Endodermal cell (in vitro differentiated cells): ENCODE measurements at regions not wholly inside any gene's neighbourhood (a gene's known extent, or its start where the extent isn't known, plus 50 kb on each side); places are given as distances from the start of the nearest gene placed in this dataset.

Experiments
- DNase-seq: peaks from one replicate; pipeline ENCODE4 v3.0.0-alpha.2; 2017
- H3K27ac ChIP-seq: 2 replicates; pipeline ENCODE4 v1.5.1; 2013; ENCODE audit warnings: mild to moderate bottlenecking, low read depth, low read length, moderate library complexity
- H3K27me3 ChIP-seq: 2 replicates; pipeline ENCODE4 v1.6.1; 2013; ENCODE audit warnings: mild to moderate bottlenecking, low read length, moderate library complexity; ENCODE audit not compliant: insufficient read depth, control insufficient read depth, poor library complexity, severe bottlenecking
- H3K36me3 ChIP-seq: 2 replicates; pipeline ENCODE4 v1.7.0; 2013; ENCODE audit warnings: mild to moderate bottlenecking, low read length, moderate library complexity; ENCODE audit not compliant: control insufficient read depth, insufficient read depth
- H3K4me1 ChIP-seq: one replicate; pipeline ENCODE4 v1.7.0; 2013; ENCODE audit warnings: low read length; ENCODE audit not compliant: control insufficient read depth, insufficient read depth
- H3K4me3 ChIP-seq: 2 replicates; pipeline ENCODE4 v1.5.1; 2013; ENCODE audit warnings: mild to moderate bottlenecking, low read length, moderate library complexity
- H3K9ac ChIP-seq: 2 replicates; pipeline ENCODE4 v1.6.1; 2013; ENCODE audit warnings: mild to moderate bottlenecking, low read length, moderate library complexity; ENCODE audit not compliant: poor library complexity, severe bottlenecking; ENCODE audit errors: extremely low read depth
- H3K9me3 ChIP-seq: 2 replicates; pipeline ENCODE4 v1.6.1; 2013; ENCODE audit warnings: mild to moderate bottlenecking, low read length, moderate library complexity; ENCODE audit not compliant: control insufficient read depth
- H3K27ac Mint-ChIP-seq: 2 replicates; pipeline ENCODE4 v1.8.0; 2020; ENCODE audit warnings: mixed read lengths
- H3K27me3 Mint-ChIP-seq: 2 replicates; pipeline ENCODE4 v1.8.0; 2021; ENCODE audit warnings: mild to moderate bottlenecking, mixed read lengths; ENCODE audit not compliant: insufficient read depth
- H3K36me3 Mint-ChIP-seq: 2 replicates; pipeline ENCODE4 v1.8.0; 2020; ENCODE audit warnings: low read depth, mixed read lengths
- H3K4me1 Mint-ChIP-seq: 2 replicates; pipeline ENCODE4 v1.8.0; 2020; ENCODE audit warnings: mixed read lengths
- H3K4me3 Mint-ChIP-seq: 2 replicates; pipeline ENCODE4 v1.8.0; 2020; ENCODE audit warnings: mild to moderate bottlenecking, moderate library complexity, mixed read lengths
- H3K9me3 Mint-ChIP-seq: 2 replicates; pipeline ENCODE4 v1.8.0; 2020; ENCODE audit warnings: mild to moderate bottlenecking, mixed read lengths
- WGBS, 2 experiments: methylation state at CpG; one replicate each; pipeline versions ENCODE4 v1.1.5 to v1.1.7; 2013; ENCODE audit warnings: missing lambda C conversion rate in 2 of 2, mixed read lengths in 1 of 2; ENCODE audit not compliant: insufficient coverage in 1 of 2, insufficient read length in 1 of 2; 5-methylcytosine and 5-hydroxymethylcytosine counted together
- TF ChIP-seq, protein P1 (sequence below): fragments of 200-600 bp; sonication (generic); conservative IDR thresholded peaks from 2 replicates; pipeline ENCODE4 v1.5.0; 2021; ENCODE audit warnings: antibody characterized with exemption, mild to moderate bottlenecking

DNA sequence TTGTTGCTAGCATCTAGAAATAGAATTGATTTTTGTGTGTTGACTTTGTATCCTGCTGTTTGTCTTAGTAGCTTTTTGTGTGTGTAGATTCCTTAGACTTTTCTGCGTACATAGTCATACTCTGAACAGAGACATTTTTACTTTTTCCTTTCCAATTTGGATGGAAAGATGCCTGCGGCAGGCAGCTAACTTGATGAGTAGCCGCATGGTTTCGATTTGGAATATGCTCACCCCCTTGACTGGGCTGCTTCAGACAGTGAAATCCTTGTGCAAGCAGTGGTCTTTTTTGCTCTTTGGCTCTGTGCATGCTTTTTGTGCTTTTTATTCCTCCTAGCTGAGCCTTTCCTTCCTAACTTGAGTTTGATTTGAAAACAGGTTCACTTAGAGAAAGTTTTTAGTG is 71.8 kb downstream of the HHEX start:
- TF ChIP-seq, protein P1, sequence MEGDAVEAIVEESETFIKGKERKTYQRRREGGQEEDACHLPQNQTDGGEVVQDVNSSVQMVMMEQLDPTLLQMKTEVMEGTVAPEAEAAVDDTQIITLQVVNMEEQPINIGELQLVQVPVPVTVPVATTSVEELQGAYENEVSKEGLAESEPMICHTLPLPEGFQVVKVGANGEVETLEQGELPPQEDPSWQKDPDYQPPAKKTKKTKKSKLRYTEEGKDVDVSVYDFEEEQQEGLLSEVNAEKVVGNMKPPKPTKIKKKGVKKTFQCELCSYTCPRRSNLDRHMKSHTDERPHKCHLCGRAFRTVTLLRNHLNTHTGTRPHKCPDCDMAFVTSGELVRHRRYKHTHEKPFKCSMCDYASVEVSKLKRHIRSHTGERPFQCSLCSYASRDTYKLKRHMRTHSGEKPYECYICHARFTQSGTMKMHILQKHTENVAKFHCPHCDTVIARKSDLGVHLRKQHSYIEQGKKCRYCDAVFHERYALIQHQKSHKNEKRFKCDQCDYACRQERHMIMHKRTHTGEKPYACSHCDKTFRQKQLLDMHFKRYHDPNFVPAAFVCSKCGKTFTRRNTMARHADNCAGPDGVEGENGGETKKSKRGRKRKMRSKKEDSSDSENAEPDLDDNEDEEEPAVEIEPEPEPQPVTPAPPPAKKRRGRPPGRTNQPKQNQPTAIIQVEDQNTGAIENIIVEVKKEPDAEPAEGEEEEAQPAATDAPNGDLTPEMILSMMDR = no peak
- Mint-ChIP-seq H3K36me3 (no peaks in the 10 kb centered on the region), H3K4me1 (peaks cover 12% of the 10 kb centered on the region), H3K4me3 (no peak overlapping the region), H3K9me3 (no peaks in the 10 kb centered on the region), H3K27me3 (no peaks in the 10 kb centered on the region), H3K27ac (no peak overlapping the region)
- Histone ChIP-seq H3K27me3 (no peaks in the 10 kb centered on the region), H3K4me1 (peaks cover 5% of the 10 kb centered on the region), H3K36me3 (no peaks in the 10 kb centered on the region), H3K27ac (no peak overlapping the region), H3K9me3 (no peaks in the 10 kb centered on the region), H3K4me3 (no peak overlapping the region), H3K9ac (no peak overlapping the region)
- DNase-seq = no peak
- 88 to 90% methylated on average over 3 to 4 of the region's 4 CpGs for WGBS, 2 experiments

- WGBS, 2 experiments = 84 to 94% methylated on average over 2 to 4 of the region's 4 CpGs
- H3K9me3 ChIP-seq = no peaks in the 10 kb centered on the region
- H3K4me3 Mint-ChIP-seq = no peak overlapping the region
- no peaks in the 10 kb centered on the region for H3K27me3 ChIP-seq
- H3K27ac ChIP-seq = no peak overlapping the region
- no peaks in the 10 kb centered on the region for H3K4me1 ChIP-seq
- H3K36me3 Mint-ChIP-seq = no peaks in the 10 kb centered on the region
- no peaks in the 10 kb centered on the region for H3K36me3 ChIP-seq
- H3K9me3 Mint-ChIP-seq = peaks cover 2% of the 10 kb centered on the region
- no peak for DNase-seq
- H3K27ac Mint-ChIP-seq = no peak overlapping the region
- no peaks in the 10 kb centered on the region for H3K27me3 Mint-ChIP-seq
- H3K4me1 Mint-ChIP-seq = no peaks in the 10 kb centered on the region
- H3K9ac ChIP-seq = no peak overlapping the region
- TF ChIP-seq, protein P1 = no peak
- no peak overlapping the region for H3K4me3 ChIP-seq
Measured at GRCh38 chr10:92763634-92764155, 73.9 kb downstream of the HHEX start.

DNA sequence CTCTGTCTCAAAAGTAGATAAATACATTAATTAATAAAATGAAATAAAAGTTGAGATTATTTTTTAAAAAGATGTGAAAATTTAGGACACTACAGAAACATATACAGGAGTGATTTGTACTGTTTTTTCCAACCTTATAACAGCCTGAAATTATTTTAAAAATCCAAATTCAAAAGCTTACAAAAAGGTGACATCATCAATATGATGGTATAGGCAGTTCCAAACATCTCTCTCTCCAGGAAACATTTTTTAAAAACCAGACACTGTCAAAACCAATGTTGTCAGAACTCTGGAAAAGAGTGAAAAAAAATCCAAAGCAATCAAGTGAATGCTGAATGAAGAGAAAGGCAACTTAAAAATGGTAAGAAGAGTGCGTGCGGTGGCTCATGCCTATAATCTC is 76.7 kb downstream of the HHEX start:
- no peaks in the 10 kb centered on the region for H3K27me3 Mint-ChIP-seq
- H3K4me1 Mint-ChIP-seq = no peaks in the 10 kb centered on the region
- Histone ChIP-seq H3K27me3 (no peaks in the 10 kb centered on the region), H3K4me1 (no peaks in the 10 kb centered on the region), H3K9ac (no peak overlapping the region), H3K9me3 (no peaks in the 10 kb centered on the region), H3K27ac (no peak overlapping the region), H3K36me3 (no peaks in the 10 kb centered on the region), H3K4me3 (no peak overlapping the region)
- no peak overlapping the region for H3K27ac Mint-ChIP-seq
- peaks cover 2% of the 10 kb centered on the region for H3K9me3 Mint-ChIP-seq
- TF ChIP-seq, protein P1 = no peak
- 89 to 92% methylated on average over 2 of the region's 2 CpGs for WGBS, 2 experiments
- no peak for DNase-seq
- no peaks in the 10 kb centered on the region for H3K36me3 Mint-ChIP-seq
- no peak overlapping the region for H3K4me3 Mint-ChIP-seq
